H9 (cell line): ENCODE measurements at regions not wholly inside any gene's neighbourhood (a gene's known extent, or its start where the extent isn't known, plus 50 kb on each side); places are given as distances from the start of the nearest gene placed in this dataset.

Experiments
- DNase-seq: peaks from one replicate; pipeline ENCODE4 v3.0.0-alpha.2; 2017
- H2AFZ ChIP-seq: one replicate; pipeline ENCODE4 v1.6.1; 2013; ENCODE audit warnings: mild to moderate bottlenecking, low read length, control low read depth, moderate library complexity
- H2AK5ac ChIP-seq: 2 replicates; pipeline ENCODE4 v1.6.1; 2013; ENCODE audit warnings: low read length, control low read depth, mixed read lengths; ENCODE audit not compliant: insufficient read length
- H2BK120ac ChIP-seq: one replicate; pipeline ENCODE4 v1.6.1; 2013; ENCODE audit warnings: low read depth, mild to moderate bottlenecking, low read length, control low read depth, inconsistent platforms; ENCODE audit not compliant: poor library complexity, severe bottlenecking
- H2BK12ac ChIP-seq: 2 replicates; pipeline ENCODE4 v1.6.1; 2013; ENCODE audit warnings: low read length, control low read depth, mixed read lengths, low read depth; ENCODE audit not compliant: insufficient read length
- H2BK15ac ChIP-seq: 2 replicates; pipeline ENCODE4 v1.6.1; 2013; ENCODE audit warnings: low read depth, low read length, control low read depth
- H2BK20ac ChIP-seq: one replicate; pipeline ENCODE4 v1.6.1; 2013; ENCODE audit warnings: low read depth, mild to moderate bottlenecking, low read length, control low read depth, inconsistent platforms; ENCODE audit not compliant: poor library complexity, severe bottlenecking
- H2BK5ac ChIP-seq: 2 replicates; pipeline ENCODE4 v1.6.1; 2013; ENCODE audit warnings: low read length, control low read depth, mixed read lengths; ENCODE audit not compliant: insufficient read length
- H3K14ac ChIP-seq: 2 replicates; pipeline ENCODE4 v1.6.1; 2013; ENCODE audit warnings: low read length, control low read depth; ENCODE audit not compliant: insufficient read depth
- H3K18ac ChIP-seq: 2 replicates; pipeline ENCODE4 v1.6.1; 2013; ENCODE audit warnings: low read depth, mild to moderate bottlenecking, mixed read lengths, low read length, control low read depth; ENCODE audit not compliant: insufficient read length
- H3K23ac ChIP-seq: 2 replicates; pipeline ENCODE4 v1.6.1; 2013; ENCODE audit warnings: low read length, control low read depth, mixed read lengths, low read depth; ENCODE audit not compliant: insufficient read length
- H3K23me2 ChIP-seq: 2 replicates; pipeline ENCODE4 v1.6.1; 2013; ENCODE audit warnings: low read depth, mild to moderate bottlenecking, mixed read lengths, low read length, control low read depth; ENCODE audit not compliant: insufficient read length, poor library complexity, severe bottlenecking
- H3K27ac ChIP-seq: 2 replicates; pipeline ENCODE4 v1.5.1; 2013; ENCODE audit warnings: low read length, control low read depth, mixed read lengths, low read depth; ENCODE audit not compliant: insufficient read length
- H3K27me3 ChIP-seq: 2 replicates; pipeline ENCODE4 v1.6.1; 2013; ENCODE audit warnings: low read length, control low read depth, inconsistent platforms; ENCODE audit not compliant: insufficient read depth
- H3K4ac ChIP-seq: 2 replicates; pipeline ENCODE4 v1.6.1; 2013; ENCODE audit warnings: low read depth, mild to moderate bottlenecking, control low read depth, inconsistent platforms, low read length, moderate library complexity
- H3K4me1 ChIP-seq: 2 replicates; pipeline ENCODE4 v1.6.1; 2013; ENCODE audit warnings: low read length, control low read depth, inconsistent platforms; ENCODE audit not compliant: insufficient read depth
- H3K4me2 ChIP-seq: 2 replicates; pipeline ENCODE4 v1.6.1; 2013; ENCODE audit warnings: low read length, control low read depth, mixed read lengths; ENCODE audit not compliant: insufficient read length, insufficient read depth
- H3K56ac ChIP-seq: 2 replicates; pipeline ENCODE4 v1.6.1; 2013; ENCODE audit warnings: low read depth, mild to moderate bottlenecking, mixed read lengths, low read length, control low read depth; ENCODE audit not compliant: insufficient read length
- H3K79me1 ChIP-seq: 2 replicates; pipeline ENCODE4 v1.6.1; 2013; ENCODE audit warnings: low read depth, mild to moderate bottlenecking, moderate library complexity, low read length, control low read depth, inconsistent platforms; ENCODE audit not compliant: insufficient read depth, poor library complexity, severe bottlenecking
- H3K79me2 ChIP-seq: 2 replicates; pipeline ENCODE4 v1.6.1; 2013; ENCODE audit warnings: low read length, control low read depth, inconsistent platforms; ENCODE audit not compliant: insufficient read depth
- H3K9ac ChIP-seq: 2 replicates; pipeline ENCODE4 v1.6.1; 2013; ENCODE audit warnings: low read length, control low read depth, mixed read lengths; ENCODE audit not compliant: insufficient read length; ENCODE audit errors: extremely low read depth
- H3K9me3 ChIP-seq: one replicate; pipeline ENCODE4 v1.6.1; 2013; ENCODE audit warnings: low read depth, low read length, inconsistent platforms; ENCODE audit not compliant: control insufficient read depth
- H3T11ph ChIP-seq: one replicate; pipeline ENCODE4 v1.6.1; 2013; ENCODE audit warnings: mild to moderate bottlenecking, low read length, control low read depth, inconsistent platforms
- H4K20me1 ChIP-seq: one replicate; pipeline ENCODE4 v1.6.1; 2013; ENCODE audit not compliant: control insufficient read depth, insufficient read length, insufficient read depth
- H4K5ac ChIP-seq: 2 replicates; pipeline ENCODE4 v1.6.1; 2013; ENCODE audit warnings: low read depth, mild to moderate bottlenecking, mixed read lengths, low read length, control low read depth; ENCODE audit not compliant: insufficient read length
- H4K8ac ChIP-seq: replicated peaks from 2 replicates; pipeline ENCODE4 v1.6.1; 2013; ENCODE audit warnings: low read length, control low read depth, mixed read lengths, low read depth; ENCODE audit not compliant: insufficient read length
- H4K91ac ChIP-seq: 2 replicates; pipeline ENCODE4 v1.6.1; 2013; ENCODE audit warnings: low read depth, mild to moderate bottlenecking, moderate library complexity, mixed read lengths, low read length, control low read depth; ENCODE audit not compliant: insufficient read length
- H3K27ac Mint-ChIP-seq, 3 experiments: 2 replicates in 2 of 3; 3 replicates in 1 of 3; pipeline ENCODE4 v1.8.0; 2020 to 2021; ENCODE audit warnings: mixed read lengths in 3 of 3, mild to moderate bottlenecking in 1 of 3, moderate library complexity in 1 of 3
- H3K27me3 Mint-ChIP-seq: 2 replicates; pipeline ENCODE4 v1.8.0; 2021; ENCODE audit warnings: low read depth, mild to moderate bottlenecking, moderate library complexity, mixed read lengths
- H3K36me3 Mint-ChIP-seq, 3 experiments: 2 replicates in 2 of 3; 3 replicates in 1 of 3; pipeline ENCODE4 v1.8.0; 2020 to 2021; ENCODE audit warnings: low read depth in 3 of 3, mixed read lengths in 3 of 3; ENCODE audit not compliant: insufficient read depth in 1 of 3
- H3K4me1 Mint-ChIP-seq, 2 experiments: 2 replicates each; pipeline ENCODE4 v1.8.0; 2020; ENCODE audit warnings: mixed read lengths in 2 of 2
- H3K4me3 Mint-ChIP-seq, 2 experiments: 2 replicates in 1 of 2; 3 replicates in 1 of 2; pipeline ENCODE4 v1.8.0; 2020 to 2021; ENCODE audit warnings: mild to moderate bottlenecking in 2 of 2, mixed read lengths in 2 of 2, moderate library complexity in 1 of 2
- H3K9me3 Mint-ChIP-seq, 2 experiments: 2 replicates in 1 of 2; 3 replicates in 1 of 2; pipeline ENCODE4 v1.8.0; 2020; ENCODE audit warnings: mild to moderate bottlenecking in 2 of 2, mixed read lengths in 2 of 2, moderate library complexity in 1 of 2
- WGBS: extraction: QIAGEN DNeasy Blood & Tissue Kit; methylation state at CpG from one replicate; pipeline ENCODE4 v1.1.7; 2013; ENCODE audit warnings: missing lambda C conversion rate, low lambda C conversion rate, mixed read lengths; ENCODE audit not compliant: insufficient read length; ENCODE audit errors: extremely low coverage; 5-methylcytosine and 5-hydroxymethylcytosine counted together
- TF ChIP-seq, protein P1 (sequence below): fragments of 200-600 bp; sonication (generic); conservative IDR thresholded peaks from 3 replicates; pipeline ENCODE4 v1.8.0; 2021; ENCODE audit warnings: antibody characterized with exemption, mild to moderate bottlenecking

DNA sequence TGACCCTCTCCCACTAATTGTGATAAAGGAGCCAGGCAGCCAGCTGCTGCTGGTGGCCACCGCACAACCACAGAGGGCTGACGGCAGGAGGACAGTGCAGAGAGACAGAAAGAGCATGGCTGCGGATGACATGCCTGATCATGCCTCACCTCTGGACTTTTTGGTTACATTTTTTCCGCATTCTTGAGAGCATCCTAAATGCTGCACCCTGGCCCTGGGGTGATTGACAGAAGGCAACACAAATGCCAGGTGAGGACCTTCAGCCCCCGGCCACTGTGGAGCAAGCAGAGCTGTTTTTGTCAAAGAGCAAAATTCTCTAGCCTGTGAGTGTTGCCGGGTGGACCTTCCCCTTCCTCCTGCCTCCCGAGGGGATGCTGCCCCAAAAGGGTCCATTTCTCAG lies 78.5 kb downstream of the RPS6KA4 start:
- Mint-ChIP-seq H3K9me3 (no peaks in the 10 kb centered on the region; a peak in 1 of 5 replicates), H3K4me3 (no peak overlapping the region), H3K27ac (no peak overlapping the region), H3K27me3 (peaks cover 35% of the 10 kb centered on the region), H3K36me3 (no peaks in the 10 kb centered on the region; a peak in 1 of 7 replicates), H3K4me1 (peaks cover 6 to 21% of the 10 kb centered on the region in 2 experiments; a peak in 3 of 4 replicates)
- H3K23ac ChIP-seq = no peak overlapping the region
- DNase-seq = no peak
- H4K91ac ChIP-seq = no peak overlapping the region
- H3K9me3 ChIP-seq = no peaks in the 10 kb centered on the region
- no peaks in the 10 kb centered on the region for H4K20me1 ChIP-seq
- TF ChIP-seq, protein P1, sequence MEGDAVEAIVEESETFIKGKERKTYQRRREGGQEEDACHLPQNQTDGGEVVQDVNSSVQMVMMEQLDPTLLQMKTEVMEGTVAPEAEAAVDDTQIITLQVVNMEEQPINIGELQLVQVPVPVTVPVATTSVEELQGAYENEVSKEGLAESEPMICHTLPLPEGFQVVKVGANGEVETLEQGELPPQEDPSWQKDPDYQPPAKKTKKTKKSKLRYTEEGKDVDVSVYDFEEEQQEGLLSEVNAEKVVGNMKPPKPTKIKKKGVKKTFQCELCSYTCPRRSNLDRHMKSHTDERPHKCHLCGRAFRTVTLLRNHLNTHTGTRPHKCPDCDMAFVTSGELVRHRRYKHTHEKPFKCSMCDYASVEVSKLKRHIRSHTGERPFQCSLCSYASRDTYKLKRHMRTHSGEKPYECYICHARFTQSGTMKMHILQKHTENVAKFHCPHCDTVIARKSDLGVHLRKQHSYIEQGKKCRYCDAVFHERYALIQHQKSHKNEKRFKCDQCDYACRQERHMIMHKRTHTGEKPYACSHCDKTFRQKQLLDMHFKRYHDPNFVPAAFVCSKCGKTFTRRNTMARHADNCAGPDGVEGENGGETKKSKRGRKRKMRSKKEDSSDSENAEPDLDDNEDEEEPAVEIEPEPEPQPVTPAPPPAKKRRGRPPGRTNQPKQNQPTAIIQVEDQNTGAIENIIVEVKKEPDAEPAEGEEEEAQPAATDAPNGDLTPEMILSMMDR = no peak
- H3K27me3 ChIP-seq = no peaks in the 10 kb centered on the region
- no peak overlapping the region for H2BK20ac ChIP-seq
- H3K9ac ChIP-seq = no peak overlapping the region
- no peak overlapping the region for H4K8ac ChIP-seq
- no peak overlapping the region for H3K18ac ChIP-seq
- no peak overlapping the region for H2BK5ac ChIP-seq
- H2BK15ac ChIP-seq = no peak overlapping the region
- no peaks in the 10 kb centered on the region for H3K23me2 ChIP-seq
- H3K4me1 ChIP-seq = no peaks in the 10 kb centered on the region
- no peak overlapping the region for H3K4me2 ChIP-seq
- WGBS = no CpG with 5 or more reads among the region's 7 CpGs
- no peak overlapping the region for H2AK5ac ChIP-seq
- H2BK12ac ChIP-seq = no peak overlapping the region
- H3K79me1 ChIP-seq = no peaks in the 10 kb centered on the region
- H4K5ac ChIP-seq = no peak overlapping the region
- no peak overlapping the region for H3K14ac ChIP-seq
- H3K27ac ChIP-seq = no peak overlapping the region
- no peak overlapping the region for H2BK120ac ChIP-seq
- H2AFZ ChIP-seq = no peak overlapping the region
- H3K56ac ChIP-seq = no peak overlapping the region
- H3K79me2 ChIP-seq = no peaks in the 10 kb centered on the region
- no peak overlapping the region for H3T11ph ChIP-seq
- H3K4ac ChIP-seq = no peak overlapping the region
